ENCODE measurements at regions not wholly inside any gene's neighbourhood (a gene's known extent, or its start where the extent isn't known, plus 50 kb on each side); places are given as distances from the start of the nearest gene placed in this dataset.

GRCh38 chr5:103907001-103907400, 344.4 kb upstream of the NUDT12 start:
- no peak for TF ChIP-seq POLR2AphosphoS5 (IDR thresholded peaks at IDR 0.05)
- TF ChIP-seq, protein P1, sequence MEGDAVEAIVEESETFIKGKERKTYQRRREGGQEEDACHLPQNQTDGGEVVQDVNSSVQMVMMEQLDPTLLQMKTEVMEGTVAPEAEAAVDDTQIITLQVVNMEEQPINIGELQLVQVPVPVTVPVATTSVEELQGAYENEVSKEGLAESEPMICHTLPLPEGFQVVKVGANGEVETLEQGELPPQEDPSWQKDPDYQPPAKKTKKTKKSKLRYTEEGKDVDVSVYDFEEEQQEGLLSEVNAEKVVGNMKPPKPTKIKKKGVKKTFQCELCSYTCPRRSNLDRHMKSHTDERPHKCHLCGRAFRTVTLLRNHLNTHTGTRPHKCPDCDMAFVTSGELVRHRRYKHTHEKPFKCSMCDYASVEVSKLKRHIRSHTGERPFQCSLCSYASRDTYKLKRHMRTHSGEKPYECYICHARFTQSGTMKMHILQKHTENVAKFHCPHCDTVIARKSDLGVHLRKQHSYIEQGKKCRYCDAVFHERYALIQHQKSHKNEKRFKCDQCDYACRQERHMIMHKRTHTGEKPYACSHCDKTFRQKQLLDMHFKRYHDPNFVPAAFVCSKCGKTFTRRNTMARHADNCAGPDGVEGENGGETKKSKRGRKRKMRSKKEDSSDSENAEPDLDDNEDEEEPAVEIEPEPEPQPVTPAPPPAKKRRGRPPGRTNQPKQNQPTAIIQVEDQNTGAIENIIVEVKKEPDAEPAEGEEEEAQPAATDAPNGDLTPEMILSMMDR (IDR thresholded peaks at IDR 0.05), result no peak

Measured in sigmoid colon (tissue), 4 donors.